Fibroblast of lung (primary cell): ENCODE measurements at regions not wholly inside any gene's neighbourhood (a gene's known extent, or its start where the extent isn't known, plus 50 kb on each side); places are given as distances from the start of the nearest gene placed in this dataset.

Experiments used
- DNase-seq, 2 donors: peaks; one replicate each; pipeline versions ENCODE4 v3.0.0 to v3.0.0-alpha.2; 2010; ENCODE audit warnings: low read depth in 2 of 2
- H2AFZ ChIP-seq: 2 replicates; pipeline ENCODE4 v1.5.1; 2012; ENCODE audit warnings: low read length, control low read depth, inconsistent platforms
- H3K27ac ChIP-seq: 2 replicates; pipeline ENCODE4 v1.5.1; 2011; ENCODE audit warnings: low read length, control low read depth; ENCODE audit not compliant: insufficient read depth
- H3K27me3 ChIP-seq: 2 replicates; pipeline ENCODE4 v1.5.1; 2011; ENCODE audit warnings: mild to moderate bottlenecking, low read length; ENCODE audit not compliant: control insufficient read depth, insufficient read depth
- H3K36me3 ChIP-seq: 2 replicates; pipeline ENCODE4 v1.5.1; 2011; ENCODE audit warnings: low read length; ENCODE audit not compliant: control insufficient read depth, insufficient read depth
- H3K4me1 ChIP-seq: 2 replicates; pipeline ENCODE4 v1.5.1; 2011; ENCODE audit warnings: low read length; ENCODE audit not compliant: control insufficient read depth, insufficient read depth; ENCODE audit errors: extremely low read depth
- H3K4me2 ChIP-seq: 2 replicates; pipeline ENCODE4 v1.5.1; 2011; ENCODE audit warnings: low read length, control low read depth; ENCODE audit not compliant: insufficient read depth; ENCODE audit errors: extremely low read depth
- H3K4me3 ChIP-seq, 4 experiments: fragments of 200-600 bp in 1 of 4; sonication (generic) in 1 of 4; replicated peaks in 1 of 4; 2 replicates each; pipeline ENCODE4 v1.5.1; 2011 to 2016; ENCODE audit warnings: low read length in 4 of 4, low read depth in 3 of 4, mild to moderate bottlenecking in 3 of 4, control low read depth in 2 of 4, inconsistent platforms in 1 of 4, mixed read lengths in 1 of 4; ENCODE audit not compliant: insufficient read depth in 1 of 4; ENCODE audit errors: control extremely low read depth in 1 of 4
- H3K79me2 ChIP-seq: 2 replicates; pipeline ENCODE4 v1.5.1; 2012; ENCODE audit warnings: mild to moderate bottlenecking, low read length, inconsistent platforms; ENCODE audit not compliant: control insufficient read depth, insufficient read depth
- H3K9ac ChIP-seq: 2 replicates; pipeline ENCODE4 v1.5.1; 2011; ENCODE audit warnings: mild to moderate bottlenecking, low read length, control low read depth; ENCODE audit not compliant: insufficient read depth
- H3K9me3 ChIP-seq: 2 replicates; pipeline ENCODE4 v1.5.1; 2012; ENCODE audit warnings: low read depth, low read length; ENCODE audit not compliant: control insufficient read depth, insufficient read depth
- H4K20me1 ChIP-seq: 2 replicates; pipeline ENCODE4 v1.5.1; 2011; ENCODE audit warnings: low read length; ENCODE audit not compliant: control insufficient read depth, insufficient read depth; ENCODE audit errors: extremely low read depth
- EZH2 ChIP-seq: IDR thresholded peaks from 2 replicates; pipeline ENCODE4 v1.5.1; 2012; ENCODE audit warnings: low read length, control low read depth, mild to moderate bottlenecking; ENCODE audit errors: missing control alignments
- TF ChIP-seq, protein P1 (sequence below), 2 donors: IDR thresholded peaks in 1 of 2; conservative IDR thresholded peaks in 1 of 2; 1 replicate in 1 of 2; 2 replicates in 1 of 2; pipeline ENCODE4 v1.5.1; 2011 to 2012; ENCODE audit warnings: low read length in 2 of 2, control low read depth in 1 of 2, inconsistent platforms in 1 of 2, low read depth in 1 of 2, mild to moderate bottlenecking in 1 of 2

DNA sequence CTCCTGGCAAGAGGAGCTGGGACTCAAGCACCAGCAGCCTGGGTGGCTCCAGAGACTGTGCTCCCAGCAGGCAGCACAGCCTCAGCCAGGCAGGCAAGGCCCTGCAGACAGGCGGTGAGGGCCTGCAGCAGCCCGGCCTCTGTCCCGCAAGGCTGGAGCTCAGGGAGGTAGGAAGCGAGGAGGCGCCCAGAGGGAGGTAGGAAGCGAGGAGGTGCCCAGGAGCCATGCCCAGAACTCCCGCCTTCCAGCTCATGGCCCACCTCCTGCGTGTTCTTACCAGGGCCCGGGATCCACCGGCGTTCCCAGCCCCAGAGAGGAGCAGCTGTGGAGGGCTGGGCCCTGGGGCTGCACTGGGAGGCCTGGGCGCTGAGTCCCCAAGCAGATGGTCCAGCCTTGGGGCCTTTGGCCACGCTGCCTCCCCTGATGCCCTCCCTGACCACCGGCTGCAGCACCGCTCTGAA, 133.1 kb downstream of the HMX1 start:
- Histone ChIP-seq H3K79me2 (no peaks in the 10 kb centered on the region), H4K20me1 (no peaks in the 10 kb centered on the region), H3K9me3 (no peaks in the 10 kb centered on the region), H3K36me3 (no peaks in the 10 kb centered on the region), H3K27ac (no peak overlapping the region), H3K27me3 (no peaks in the 10 kb centered on the region), H2AFZ (no peak overlapping the region), H3K4me3 (no peak overlapping the region), H3K4me1 (no peaks in the 10 kb centered on the region), H3K4me2 (no peak overlapping the region), H3K9ac (no peak overlapping the region)
- no peak for DNase-seq
- TF ChIP-seq, protein P1, sequence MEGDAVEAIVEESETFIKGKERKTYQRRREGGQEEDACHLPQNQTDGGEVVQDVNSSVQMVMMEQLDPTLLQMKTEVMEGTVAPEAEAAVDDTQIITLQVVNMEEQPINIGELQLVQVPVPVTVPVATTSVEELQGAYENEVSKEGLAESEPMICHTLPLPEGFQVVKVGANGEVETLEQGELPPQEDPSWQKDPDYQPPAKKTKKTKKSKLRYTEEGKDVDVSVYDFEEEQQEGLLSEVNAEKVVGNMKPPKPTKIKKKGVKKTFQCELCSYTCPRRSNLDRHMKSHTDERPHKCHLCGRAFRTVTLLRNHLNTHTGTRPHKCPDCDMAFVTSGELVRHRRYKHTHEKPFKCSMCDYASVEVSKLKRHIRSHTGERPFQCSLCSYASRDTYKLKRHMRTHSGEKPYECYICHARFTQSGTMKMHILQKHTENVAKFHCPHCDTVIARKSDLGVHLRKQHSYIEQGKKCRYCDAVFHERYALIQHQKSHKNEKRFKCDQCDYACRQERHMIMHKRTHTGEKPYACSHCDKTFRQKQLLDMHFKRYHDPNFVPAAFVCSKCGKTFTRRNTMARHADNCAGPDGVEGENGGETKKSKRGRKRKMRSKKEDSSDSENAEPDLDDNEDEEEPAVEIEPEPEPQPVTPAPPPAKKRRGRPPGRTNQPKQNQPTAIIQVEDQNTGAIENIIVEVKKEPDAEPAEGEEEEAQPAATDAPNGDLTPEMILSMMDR (conservative IDR thresholded peaks at IDR 0.05 in 1 of 2, IDR thresholded peaks at IDR 0.05 in 1 of 2; ENCODE audit: low read depth in 1 of 2, low read length in 2 of 2) = no peak
- TF ChIP-seq EZH2 = no peak

DNA sequence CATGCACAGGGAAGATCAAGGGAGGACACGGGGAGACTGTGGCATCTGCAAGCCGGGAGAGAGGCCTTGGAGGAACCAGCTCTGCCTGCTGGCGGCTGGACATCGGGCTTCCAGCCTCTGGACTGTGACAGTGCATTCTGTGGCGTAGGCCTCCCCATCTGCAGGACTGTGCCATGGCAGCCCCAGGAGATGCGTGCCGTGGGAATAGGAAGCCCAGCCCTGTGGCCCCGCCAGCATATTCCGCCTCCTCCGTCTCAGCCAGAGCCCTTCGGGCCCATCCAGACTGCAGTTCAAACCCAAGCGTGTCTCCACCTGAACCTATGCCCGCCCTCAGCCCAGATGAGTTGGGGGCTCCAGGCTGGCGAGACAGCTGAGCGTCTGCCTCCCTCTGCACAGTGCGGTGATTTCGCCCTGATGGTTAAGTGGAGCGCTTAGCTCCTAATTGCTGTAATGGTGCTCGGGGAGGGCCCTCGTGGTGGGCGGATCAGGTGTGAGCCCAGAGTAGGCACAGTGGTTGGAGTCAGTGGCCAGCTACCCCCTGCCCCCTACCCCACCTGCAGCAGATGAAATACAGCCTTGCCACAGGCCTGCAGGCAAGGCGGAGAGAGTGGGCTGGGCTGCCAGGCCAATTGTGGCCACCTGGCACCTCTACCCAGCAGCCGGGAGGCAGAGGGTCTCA, 133.9 kb downstream of the HMX1 start:
- Histone ChIP-seq H3K4me1 (no peaks in the 10 kb centered on the region), H2AFZ (no peak overlapping the region), H3K9me3 (no peaks in the 10 kb centered on the region)

DNA sequence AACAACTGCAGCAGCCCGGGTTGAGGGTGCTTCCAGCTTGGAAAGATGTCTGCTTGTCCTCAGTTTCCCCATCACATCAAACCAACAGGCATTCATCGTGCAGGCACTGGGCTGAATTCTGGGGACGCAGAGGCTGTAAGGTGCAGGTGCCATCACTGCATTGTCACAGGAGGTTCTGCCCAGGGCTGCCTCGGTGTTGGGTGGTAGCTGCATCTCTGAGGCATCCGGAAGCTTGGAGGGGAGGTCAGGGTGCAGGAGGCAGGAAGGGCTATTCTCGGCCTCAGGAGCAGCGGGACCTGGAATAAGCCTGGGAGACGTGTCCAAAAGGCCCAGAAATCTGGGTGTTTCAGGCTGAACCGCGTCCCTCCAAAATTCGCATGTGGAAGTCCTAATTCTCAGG, 134.6 kb downstream of the HMX1 start:
- Histone ChIP-seq H3K4me3 (no peak overlapping the region), H2AFZ (no peak overlapping the region), H4K20me1 (no peaks in the 10 kb centered on the region), H3K27ac (no peak overlapping the region), H3K4me1 (no peaks in the 10 kb centered on the region), H3K27me3 (no peaks in the 10 kb centered on the region), H3K9me3 (no peaks in the 10 kb centered on the region), H3K36me3 (no peaks in the 10 kb centered on the region), H3K79me2 (no peaks in the 10 kb centered on the region), H3K4me2 (no peak overlapping the region), H3K9ac (no peak overlapping the region)
- DNase-seq = no peak
- no peak for TF ChIP-seq EZH2
- TF ChIP-seq, protein P1 (conservative IDR thresholded peaks at IDR 0.05 in 1 of 2, IDR thresholded peaks at IDR 0.05 in 1 of 2; ENCODE audit: low read depth in 1 of 2, low read length in 2 of 2) = no peak

More for the DNA sequence above, 133.9 kb downstream of the HMX1 start:
- Histone ChIP-seq H3K36me3 (no peaks in the 10 kb centered on the region), H3K4me3 (no peak overlapping the region), H3K27me3 (no peaks in the 10 kb centered on the region), H3K4me2 (no peak overlapping the region), H3K9ac (no peak overlapping the region), H4K20me1 (no peaks in the 10 kb centered on the region), H3K27ac (no peak overlapping the region), H3K79me2 (no peaks in the 10 kb centered on the region)
- no peak for DNase-seq
- TF ChIP-seq EZH2 = no peak
- TF ChIP-seq, protein P1 (conservative IDR thresholded peaks at IDR 0.05 in 1 of 2, IDR thresholded peaks at IDR 0.05 in 1 of 2; ENCODE audit: low read depth in 1 of 2, low read length in 2 of 2) = no peak
